Neural cell (in vitro differentiated cells): ENCODE measurements at regions not wholly inside any gene's neighbourhood (a gene's known extent, or its start where the extent isn't known, plus 50 kb on each side); places are given as distances from the start of the nearest gene placed in this dataset.

Experiments used
- POLR2AphosphoS5 ChIP-seq: IDR thresholded peaks from 2 replicates; pipeline ENCODE4 v1.6.1; 2012
- TAF1 ChIP-seq: IDR thresholded peaks from 2 replicates; pipeline ENCODE4 v1.6.1; 2012; ENCODE audit warnings: low read depth
- TF ChIP-seq, protein P1 (sequence below): fragments of 450-650 bp; IDR thresholded peaks from 2 replicates; pipeline ENCODE4 v1.5.1; 2014; ENCODE audit warnings: antibody characterized with exemption, mild to moderate bottlenecking, moderate library complexity; ENCODE audit not compliant: poor library complexity, severe bottlenecking

DNA sequence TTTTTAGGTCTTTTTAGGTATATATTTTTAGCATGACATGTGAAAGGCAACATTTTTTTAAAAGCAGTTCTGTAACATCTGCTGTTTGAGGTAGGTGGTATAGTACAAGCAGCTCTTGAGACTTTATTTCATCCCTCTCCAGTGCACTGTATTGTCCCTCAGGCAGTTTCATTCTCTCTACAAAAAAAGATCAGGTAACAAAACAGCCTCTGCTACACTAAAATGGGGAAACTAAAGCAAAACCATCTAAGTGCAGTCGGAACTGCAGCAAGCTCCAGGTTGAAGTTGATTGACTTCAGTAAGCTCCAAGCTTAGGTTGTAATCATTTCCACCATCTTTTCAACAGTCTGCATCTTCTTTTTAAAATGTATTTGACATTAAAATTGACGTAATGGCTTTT is 195.6 kb downstream of the DEPDC1B start:
- TF ChIP-seq, protein P1, sequence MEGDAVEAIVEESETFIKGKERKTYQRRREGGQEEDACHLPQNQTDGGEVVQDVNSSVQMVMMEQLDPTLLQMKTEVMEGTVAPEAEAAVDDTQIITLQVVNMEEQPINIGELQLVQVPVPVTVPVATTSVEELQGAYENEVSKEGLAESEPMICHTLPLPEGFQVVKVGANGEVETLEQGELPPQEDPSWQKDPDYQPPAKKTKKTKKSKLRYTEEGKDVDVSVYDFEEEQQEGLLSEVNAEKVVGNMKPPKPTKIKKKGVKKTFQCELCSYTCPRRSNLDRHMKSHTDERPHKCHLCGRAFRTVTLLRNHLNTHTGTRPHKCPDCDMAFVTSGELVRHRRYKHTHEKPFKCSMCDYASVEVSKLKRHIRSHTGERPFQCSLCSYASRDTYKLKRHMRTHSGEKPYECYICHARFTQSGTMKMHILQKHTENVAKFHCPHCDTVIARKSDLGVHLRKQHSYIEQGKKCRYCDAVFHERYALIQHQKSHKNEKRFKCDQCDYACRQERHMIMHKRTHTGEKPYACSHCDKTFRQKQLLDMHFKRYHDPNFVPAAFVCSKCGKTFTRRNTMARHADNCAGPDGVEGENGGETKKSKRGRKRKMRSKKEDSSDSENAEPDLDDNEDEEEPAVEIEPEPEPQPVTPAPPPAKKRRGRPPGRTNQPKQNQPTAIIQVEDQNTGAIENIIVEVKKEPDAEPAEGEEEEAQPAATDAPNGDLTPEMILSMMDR = no peak
- TF ChIP-seq POLR2AphosphoS5 (no peak), TAF1 (no peak)
